GM12801 (cell line): ENCODE measurements at regions not wholly inside any gene's neighbourhood (a gene's known extent, or its start where the extent isn't known, plus 50 kb on each side); places are given as distances from the start of the nearest gene placed in this dataset.

Source experiments
- CTCF ChIP-seq: IDR thresholded peaks from one replicate; pipeline ENCODE4 v1.5.1; 2011; ENCODE audit warnings: control low read depth; ENCODE audit not compliant: insufficient read length; ENCODE audit errors: extremely low read depth

GRCh38 chr18:8910186-8910822, 192.2 kb upstream of the NDUFV2 start:
- no peak for TF ChIP-seq CTCF

- TF ChIP-seq CTCF: no peak
These were observed 191.7 kb upstream of the NDUFV2 start for GRCh38 chr18:8910843-8911242.

GRCh38 chr18:8911408-8912340, 190.8 kb upstream of the NDUFV2 start:
- TF ChIP-seq CTCF: no peak

GRCh38 chr18:8912348-8913326, 189.9 kb upstream of the NDUFV2 start:
- no peak for TF ChIP-seq CTCF

GRCh38 chr18:8926464-8926863, 176.0 kb upstream of the NDUFV2 start:
- no peak for TF ChIP-seq CTCF

GRCh38 chr18:8928044-8928443, 174.5 kb upstream of the NDUFV2 start:
- TF ChIP-seq CTCF: no peak
